ENCODE measurements at regions not wholly inside any gene's neighbourhood (a gene's known extent, or its start where the extent isn't known, plus 50 kb on each side); places are given as distances from the start of the nearest gene placed in this dataset.

GRCh38 chr9:118059484-118060278 is 355.5 kb downstream of the TLR4 start:
- DNase-seq (ENCODE audit: low read depth) (peak; percentile 2), FAIRE-seq (no peak)
- Histone ChIP-seq H3K4me3 (ENCODE audit: insufficient read depth, low read depth, low read length) (no peak overlapping the region), H3K9me3 (ENCODE audit: insufficient read depth, low read depth, low read length) (no peaks in the 10 kb centered on the region), H2AFZ (ENCODE audit: low read depth, low read length) (no peak overlapping the region), H3K9ac (ENCODE audit: low read length) (no peak overlapping the region), H3K79me2 (ENCODE audit: insufficient read depth, low read length) (no peaks in the 10 kb centered on the region), H3K27me3 (ENCODE audit: insufficient read depth, low read length) (no peaks in the 10 kb centered on the region), H3K27ac (ENCODE audit: low read depth, low read length) (no peak overlapping the region), H3K36me3 (ENCODE audit: insufficient read depth, low read length) (no peaks in the 10 kb centered on the region), H4K20me1 (ENCODE audit: insufficient read depth, low read length) (no peaks in the 10 kb centered on the region), H3K4me2 (ENCODE audit: low read length) (no peak overlapping the region), H3K4me1 (ENCODE audit: insufficient read depth, low read length) (no peaks in the 10 kb centered on the region)
- no peak overlapping the region for H3K27ac Mint-ChIP-seq (ENCODE audit: unreplicated experiment)
- no peaks in the 10 kb centered on the region for H3K9me3 Mint-ChIP-seq (ENCODE audit: unreplicated experiment)
- no peak overlapping the region for H3K4me3 Mint-ChIP-seq (ENCODE audit: unreplicated experiment)
- TF ChIP-seq CTCF (IDR thresholded peaks at IDR 0.05; ENCODE audit: insufficient read depth, low read depth, low read length) (no peak), EZH2 (IDR thresholded peaks at IDR 0.05; ENCODE audit: insufficient read depth, low read length) (no peak)
- no peaks in the 10 kb centered on the region for H3K36me3 Mint-ChIP-seq (ENCODE audit: low read depth, unreplicated experiment)
- no peaks in the 10 kb centered on the region for H3K27me3 Mint-ChIP-seq (ENCODE audit: low read depth, unreplicated experiment)
- H3K4me1 Mint-ChIP-seq (ENCODE audit: low read depth, unreplicated experiment): no peaks in the 10 kb centered on the region

DNA sequence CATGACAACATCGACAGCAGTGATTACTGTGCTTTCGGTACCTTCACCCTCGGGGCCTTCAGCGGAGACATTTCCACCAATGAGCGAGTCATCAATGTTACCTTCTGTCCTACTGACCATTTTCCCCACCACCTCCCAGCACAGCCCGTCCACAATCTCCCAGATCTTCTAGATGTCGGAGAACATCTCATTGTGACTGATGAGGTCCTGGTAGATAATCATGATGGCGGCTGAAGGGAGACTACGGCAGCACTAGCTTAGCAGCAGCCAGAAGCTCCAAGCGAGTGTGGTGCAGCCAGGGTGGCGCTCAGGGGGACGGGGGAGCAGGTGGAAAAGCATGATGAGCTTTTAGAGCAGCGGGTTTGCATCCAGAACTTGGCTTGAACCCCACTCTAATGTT is 379.0 kb downstream of the TLR4 start:
- no peaks in the 10 kb centered on the region for H3K27me3 Mint-ChIP-seq (ENCODE audit: low read depth, unreplicated experiment)
- FAIRE-seq (no peak), DNase-seq (ENCODE audit: low read depth) (no peak)
- H4K20me1 ChIP-seq (ENCODE audit: insufficient read depth, low read length): no peaks in the 10 kb centered on the region
- H3K4me1 ChIP-seq (ENCODE audit: insufficient read depth, low read length): no peaks in the 10 kb centered on the region
- no peak overlapping the region for H3K9ac ChIP-seq (ENCODE audit: low read length)
- H3K4me1 Mint-ChIP-seq (ENCODE audit: low read depth, unreplicated experiment): no peaks in the 10 kb centered on the region
- H3K4me2 ChIP-seq (ENCODE audit: low read length): no peak overlapping the region
- H3K36me3 Mint-ChIP-seq (ENCODE audit: low read depth, unreplicated experiment): no peaks in the 10 kb centered on the region
- no peaks in the 10 kb centered on the region for H3K9me3 ChIP-seq (ENCODE audit: insufficient read depth, low read depth, low read length)
- H3K27ac Mint-ChIP-seq (ENCODE audit: unreplicated experiment): no peak overlapping the region
- H3K4me3 Mint-ChIP-seq (ENCODE audit: unreplicated experiment): no peak overlapping the region
- no peaks in the 10 kb centered on the region for H3K9me3 Mint-ChIP-seq (ENCODE audit: unreplicated experiment)
- no peaks in the 10 kb centered on the region for H3K27me3 ChIP-seq (ENCODE audit: insufficient read depth, low read length)
- no peaks in the 10 kb centered on the region for H3K36me3 ChIP-seq (ENCODE audit: insufficient read depth, low read length)
- no peak overlapping the region for H3K27ac ChIP-seq (ENCODE audit: low read depth, low read length)
- no peak overlapping the region for H2AFZ ChIP-seq (ENCODE audit: low read depth, low read length)
- H3K79me2 ChIP-seq (ENCODE audit: insufficient read depth, low read length): no peaks in the 10 kb centered on the region
- no peak overlapping the region for H3K4me3 ChIP-seq (ENCODE audit: insufficient read depth, low read depth, low read length)
- no peak for TF ChIP-seq CTCF (IDR thresholded peaks at IDR 0.05; ENCODE audit: insufficient read depth, low read depth, low read length)
- no peak for TF ChIP-seq EZH2 (IDR thresholded peaks at IDR 0.05; ENCODE audit: insufficient read depth, low read length)

GRCh38 chr9:118088090-118088489 is 383.9 kb downstream of the TLR4 start:
- Histone ChIP-seq H4K20me1 (ENCODE audit: insufficient read depth, low read length) (no peaks in the 10 kb centered on the region), H3K4me1 (ENCODE audit: insufficient read depth, low read length) (no peaks in the 10 kb centered on the region), H3K4me3 (ENCODE audit: insufficient read depth, low read depth, low read length) (no peak overlapping the region), H3K9me3 (ENCODE audit: insufficient read depth, low read depth, low read length) (no peaks in the 10 kb centered on the region), H3K27ac (ENCODE audit: low read depth, low read length) (no peak overlapping the region), H3K36me3 (ENCODE audit: insufficient read depth, low read length) (no peaks in the 10 kb centered on the region), H3K9ac (ENCODE audit: low read length) (no peak overlapping the region), H2AFZ (ENCODE audit: low read depth, low read length) (no peak overlapping the region), H3K4me2 (ENCODE audit: low read length) (no peak overlapping the region), H3K79me2 (ENCODE audit: insufficient read depth, low read length) (no peaks in the 10 kb centered on the region), H3K27me3 (ENCODE audit: insufficient read depth, low read length) (no peaks in the 10 kb centered on the region)
- Mint-ChIP-seq H3K36me3 (ENCODE audit: low read depth, unreplicated experiment) (no peaks in the 10 kb centered on the region), H3K4me1 (ENCODE audit: low read depth, unreplicated experiment) (no peaks in the 10 kb centered on the region), H3K4me3 (ENCODE audit: unreplicated experiment) (no peak overlapping the region), H3K9me3 (ENCODE audit: unreplicated experiment) (no peaks in the 10 kb centered on the region), H3K27ac (ENCODE audit: unreplicated experiment) (no peak overlapping the region), H3K27me3 (ENCODE audit: low read depth, unreplicated experiment) (no peaks in the 10 kb centered on the region)
- TF ChIP-seq CTCF (IDR thresholded peaks at IDR 0.05; ENCODE audit: insufficient read depth, low read depth, low read length) (no peak), EZH2 (IDR thresholded peaks at IDR 0.05; ENCODE audit: insufficient read depth, low read length) (no peak)
- DNase-seq (ENCODE audit: low read depth) (no peak), FAIRE-seq (no peak)

All from astrocyte (in vitro differentiated cells and primary cell).